Endometrial microvascular endothelial cells (primary cell): ENCODE measurements at regions not wholly inside any gene's neighbourhood (a gene's known extent, or its start where the extent isn't known, plus 50 kb on each side); places are given as distances from the start of the nearest gene placed in this dataset.

Source experiments
- in situ Hi-C: cut with HindIII; loops from 2 replicates; pipeline ENCODE4 v1.10.0; 2017; ENCODE audit warnings: low sequenced_read_pairs, low pct_unique_long_range_greater_than_20kb; ENCODE audit errors: inconsistent ontology term

- in situ Hi-C loops: no loop called here
Measured at GRCh38 chr1:115408533-115408932, 70.5 kb upstream of the NGF start.

- in situ Hi-C loops: no loop called here
Measured at GRCh38 chr1:115404911-115405310, 66.9 kb upstream of the NGF start.

DNA sequence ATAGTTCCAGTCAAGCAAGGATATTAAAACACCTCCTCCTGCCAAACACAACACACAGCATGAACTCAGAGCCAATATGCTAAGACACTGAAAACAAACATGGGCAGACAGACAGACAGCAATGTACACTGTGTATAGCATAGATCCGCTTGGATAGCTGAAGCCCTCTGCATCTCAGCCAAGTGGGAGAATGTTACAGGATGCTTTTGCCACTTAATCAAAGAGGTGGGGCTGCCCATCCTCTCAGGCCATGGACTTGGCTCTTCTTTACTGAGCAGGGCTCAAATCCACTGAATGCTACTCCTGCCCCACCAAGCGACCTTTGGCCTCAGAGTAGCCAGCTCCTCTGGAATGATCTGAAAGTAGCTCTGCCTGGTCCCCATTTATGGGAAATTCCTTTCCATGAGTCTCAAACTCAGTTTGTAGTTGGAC, 64.7 kb upstream of the NGF start:
- in situ Hi-C loops: no loop called here

DNA sequence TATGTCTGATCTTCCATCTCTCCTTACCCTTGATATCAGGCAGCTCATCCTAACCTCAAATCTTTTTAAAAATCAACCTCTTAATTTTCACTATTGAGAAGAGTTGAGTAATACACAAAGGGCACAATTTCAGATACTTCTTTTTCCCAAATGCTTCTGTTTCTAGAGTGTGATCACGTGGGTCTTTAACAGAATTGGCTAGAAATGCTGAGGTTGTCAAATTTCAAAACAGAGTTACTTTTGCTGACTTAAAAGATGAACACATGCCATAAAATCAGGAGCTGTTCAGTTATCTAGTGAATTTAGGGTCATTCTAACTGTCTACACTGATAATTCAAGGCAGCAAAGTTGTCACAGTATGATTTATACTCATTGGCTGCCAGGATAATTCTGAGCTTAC, 63.6 kb upstream of the NGF start:
- in situ Hi-C loops: no loop called here

DNA sequence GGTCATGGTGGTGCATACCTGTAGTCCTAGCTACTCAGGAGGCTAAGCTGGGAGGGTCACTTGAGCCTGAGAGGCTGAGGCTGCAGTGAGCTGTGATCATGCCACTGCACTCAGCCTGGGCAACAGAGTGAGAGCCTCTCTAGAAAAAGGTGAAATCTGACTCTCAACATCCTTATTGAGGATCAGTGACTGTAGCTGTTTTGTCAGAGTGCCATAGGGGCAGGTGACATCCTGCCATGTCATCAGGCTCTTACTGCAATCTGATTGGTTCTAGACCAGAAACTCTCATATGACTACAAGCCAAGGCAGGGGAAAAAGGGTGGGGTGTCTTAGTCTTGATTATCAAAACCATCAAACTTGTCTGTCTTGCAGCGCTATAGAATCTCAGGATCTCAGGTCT, 62.8 kb upstream of the NGF start:
- in situ Hi-C loops: no loop called here

- in situ Hi-C loops: no loop called here
Measured at GRCh38 chr1:115400426-115400825, 62.4 kb upstream of the NGF start.

DNA sequence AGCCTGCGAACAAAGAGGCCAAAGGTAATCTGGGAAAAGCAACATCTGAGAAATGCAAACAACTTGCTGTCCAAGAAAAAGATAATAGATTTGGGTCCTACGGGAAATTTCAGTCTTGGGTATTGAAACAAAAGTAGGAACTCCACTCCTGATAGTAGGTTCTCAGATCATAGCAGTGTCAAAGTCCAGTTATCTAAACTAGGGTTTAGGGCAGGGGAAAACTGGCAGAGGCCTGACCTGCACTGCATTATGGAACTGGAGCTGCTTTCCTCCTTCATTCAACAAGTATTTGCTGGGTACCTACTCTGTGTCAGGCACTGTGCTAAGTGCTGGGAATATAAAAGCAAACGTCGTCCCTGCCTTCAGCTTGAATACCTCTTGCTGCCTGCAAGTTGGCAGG, 60.7 kb upstream of the NGF start:
- in situ Hi-C loops: no loop called here
